OCI-LY3 (cell line): ENCODE measurements at regions not wholly inside any gene's neighbourhood (a gene's known extent, or its start where the extent isn't known, plus 50 kb on each side); places are given as distances from the start of the nearest gene placed in this dataset.
A peak's percentile ranks its signal among the peaks of the same experiment; 100 is the strongest.

Experiments used
- H2AFZ ChIP-seq: fragments of 200-600, 300-600 bp; shearing (Covaris generic); 2 replicates; pipeline ENCODE4 v1.6.0; 2014; ENCODE audit warnings: antibody characterized with exemption, low read depth, low read length
- H3K27ac ChIP-seq: fragments of 200-600, 300-600 bp; sonication (generic); 2 replicates; pipeline ENCODE4 v1.5.1; 2014; ENCODE audit warnings: mild to moderate bottlenecking, low read length, moderate library complexity, mixed read lengths
- H3K27me3 ChIP-seq: fragments of 200-600, 300-600 bp; sonication (generic); 2 replicates; pipeline ENCODE4 v1.6.1; 2014; ENCODE audit warnings: low read depth, low read length, mixed read lengths
- H3K36me3 ChIP-seq: fragments of 200-600, 300-600 bp; sonication (generic); replicated peaks from 2 replicates; pipeline ENCODE3; 2014; ENCODE audit warnings: low read depth, low read length, mixed read lengths
- H3K4me1 ChIP-seq: fragments of 300-600, 200-600 bp; sonication (generic); 2 replicates; pipeline ENCODE4 v1.6.1; 2014; ENCODE audit warnings: low read length, mixed read lengths
- H3K4me2 ChIP-seq: fragments of 200-600, 300-600 bp; sonication (generic); 2 replicates; pipeline ENCODE4 v1.6.1; 2014; ENCODE audit warnings: low read length, mixed read lengths
- H3K4me3 ChIP-seq: fragments of 300-600, 200-600 bp; sonication (generic); 2 replicates; pipeline ENCODE4 v1.5.1; 2014; ENCODE audit warnings: antibody characterized with exemption, mild to moderate bottlenecking, low read length, moderate library complexity
- H3K79me2 ChIP-seq: fragments of 300-600, 200-600 bp; shearing (Covaris generic); 2 replicates; pipeline ENCODE4 v1.6.1; 2014; ENCODE audit warnings: mild to moderate bottlenecking, low read length, mixed read lengths
- H3K9ac ChIP-seq: fragments of 300-600, 200-600 bp; shearing (Covaris generic); 2 replicates; pipeline ENCODE4 v1.6.0; 2014; ENCODE audit warnings: mild to moderate bottlenecking, low read length, moderate library complexity
- H3K9me3 ChIP-seq: fragments of 200-600, 300-600 bp; shearing (Covaris generic); 2 replicates; pipeline ENCODE4 v1.6.1; 2014; ENCODE audit warnings: low read length, mixed read lengths; ENCODE audit not compliant: insufficient read depth
- H4K20me1 ChIP-seq: fragments of 200-600, 300-600 bp; sonication (generic); 2 replicates; pipeline ENCODE4 v1.6.1; 2016; ENCODE audit warnings: low read length, mixed read lengths; ENCODE audit not compliant: insufficient read depth
- EZH2phosphoT487 ChIP-seq: fragments of 200-600 bp; shearing (Covaris generic); IDR thresholded peaks from 2 replicates; pipeline ENCODE4 v1.6.1; 2018; ENCODE audit warnings: antibody characterized with exemption, mixed run types, low read depth
- TF ChIP-seq, protein P1 (sequence below): fragments of 200-600, 300-600 bp; sonication (generic); IDR thresholded peaks from 2 replicates; pipeline ENCODE4 v1.5.1; 2014; ENCODE audit warnings: antibody characterized with exemption, low read length, low read depth

DNA sequence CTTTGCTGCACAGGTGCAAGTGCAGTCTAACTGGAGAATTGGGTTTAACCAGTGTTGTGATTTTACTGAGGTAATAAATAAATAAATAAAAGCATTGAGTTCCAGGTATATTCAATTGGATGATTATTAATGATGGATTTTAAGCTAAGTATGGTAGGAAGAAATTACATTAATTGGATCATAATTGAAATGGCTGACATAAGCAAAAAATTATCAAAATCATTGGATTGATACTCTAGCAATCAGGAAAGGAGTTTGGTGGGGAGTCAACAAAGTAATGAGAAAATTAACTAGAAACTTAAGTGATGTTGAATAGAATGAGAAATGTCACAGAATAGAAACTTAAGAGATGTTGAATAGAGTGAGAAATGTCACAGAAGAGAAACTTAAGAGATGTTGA is 981.9 kb downstream of the SI start:
- no peak for TF ChIP-seq EZH2phosphoT487
- TF ChIP-seq, protein P1, sequence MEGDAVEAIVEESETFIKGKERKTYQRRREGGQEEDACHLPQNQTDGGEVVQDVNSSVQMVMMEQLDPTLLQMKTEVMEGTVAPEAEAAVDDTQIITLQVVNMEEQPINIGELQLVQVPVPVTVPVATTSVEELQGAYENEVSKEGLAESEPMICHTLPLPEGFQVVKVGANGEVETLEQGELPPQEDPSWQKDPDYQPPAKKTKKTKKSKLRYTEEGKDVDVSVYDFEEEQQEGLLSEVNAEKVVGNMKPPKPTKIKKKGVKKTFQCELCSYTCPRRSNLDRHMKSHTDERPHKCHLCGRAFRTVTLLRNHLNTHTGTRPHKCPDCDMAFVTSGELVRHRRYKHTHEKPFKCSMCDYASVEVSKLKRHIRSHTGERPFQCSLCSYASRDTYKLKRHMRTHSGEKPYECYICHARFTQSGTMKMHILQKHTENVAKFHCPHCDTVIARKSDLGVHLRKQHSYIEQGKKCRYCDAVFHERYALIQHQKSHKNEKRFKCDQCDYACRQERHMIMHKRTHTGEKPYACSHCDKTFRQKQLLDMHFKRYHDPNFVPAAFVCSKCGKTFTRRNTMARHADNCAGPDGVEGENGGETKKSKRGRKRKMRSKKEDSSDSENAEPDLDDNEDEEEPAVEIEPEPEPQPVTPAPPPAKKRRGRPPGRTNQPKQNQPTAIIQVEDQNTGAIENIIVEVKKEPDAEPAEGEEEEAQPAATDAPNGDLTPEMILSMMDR: no peak
- no peak overlapping the region for H2AFZ ChIP-seq
- H3K9ac ChIP-seq: no peak overlapping the region
- no peaks in the 10 kb centered on the region for H3K36me3 ChIP-seq
- peaks cover 9% of the 10 kb centered on the region; the same call in 1 of the 2 replicates for H3K4me1 ChIP-seq
- no peak overlapping the region for H3K4me2 ChIP-seq
- no peak overlapping the region for H3K4me3 ChIP-seq
- no peaks in the 10 kb centered on the region for H3K79me2 ChIP-seq
- no peak overlapping the region for H3K27ac ChIP-seq
- no peaks in the 10 kb centered on the region for H3K27me3 ChIP-seq
- H4K20me1 ChIP-seq: no peaks in the 10 kb centered on the region
- no peaks in the 10 kb centered on the region for H3K9me3 ChIP-seq

DNA sequence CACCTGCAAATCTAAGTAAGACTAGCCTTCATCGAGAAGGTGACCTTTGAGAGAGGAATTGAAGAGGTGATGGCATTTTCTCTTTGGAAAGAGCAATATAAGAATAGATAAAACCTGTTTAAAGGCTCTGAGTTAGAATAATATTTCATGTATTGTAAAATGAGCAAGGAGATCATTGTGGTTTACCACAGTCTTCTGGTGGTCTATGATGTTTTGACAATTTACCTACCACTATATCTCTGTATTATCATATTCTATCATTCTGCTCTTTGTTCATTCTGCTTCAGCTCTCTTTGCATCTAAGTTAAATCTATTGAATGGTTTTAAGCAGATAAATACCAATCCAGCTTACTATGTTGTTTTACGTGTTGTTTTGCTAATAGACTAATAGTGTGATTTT is 982.3 kb downstream of the SI start:
- H3K79me2 ChIP-seq: no peaks in the 10 kb centered on the region
- H3K9me3 ChIP-seq: no peaks in the 10 kb centered on the region
- no peaks in the 10 kb centered on the region for H3K36me3 ChIP-seq
- H3K9ac ChIP-seq: no peak overlapping the region
- H2AFZ ChIP-seq: no peak overlapping the region
- H3K4me1 ChIP-seq: peaks cover 9% of the 10 kb centered on the region; the same call in 1 of the 2 replicates
- no peak overlapping the region for H3K4me3 ChIP-seq
- H3K27me3 ChIP-seq: no peaks in the 10 kb centered on the region
- no peak overlapping the region for H3K27ac ChIP-seq
- H4K20me1 ChIP-seq: no peaks in the 10 kb centered on the region
- no peak overlapping the region for H3K4me2 ChIP-seq
- TF ChIP-seq, protein P1: no peak
- TF ChIP-seq EZH2phosphoT487: no peak

DNA sequence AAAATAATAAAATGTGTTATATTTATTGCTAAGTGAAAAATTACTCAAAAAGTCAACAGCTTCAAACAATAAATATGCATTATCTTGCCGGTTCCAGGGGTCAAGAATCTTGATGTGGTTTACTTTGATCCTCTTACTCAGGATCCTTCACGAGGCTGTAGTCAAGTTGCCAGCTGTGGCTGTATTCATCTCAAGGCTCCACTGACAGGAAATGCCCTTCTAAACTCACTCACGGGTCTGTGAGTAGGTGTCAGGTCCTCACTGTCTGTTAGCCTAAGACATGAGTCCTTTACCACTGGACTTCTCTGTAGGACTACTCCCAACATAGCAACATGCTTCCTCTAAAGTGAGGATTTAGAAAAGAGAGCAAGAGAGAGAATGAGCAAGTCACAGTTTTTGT is 983.0 kb downstream of the SI start:
- no peak for TF ChIP-seq EZH2phosphoT487
- TF ChIP-seq, protein P1: no peak
- Histone ChIP-seq H3K36me3 (no peaks in the 10 kb centered on the region), H3K27me3 (no peaks in the 10 kb centered on the region), H3K79me2 (no peaks in the 10 kb centered on the region), H3K4me3 (no peak overlapping the region), H2AFZ (peak overlapping the region; percentile 71; the same call in 1 of the 2 replicates), H3K4me1 (peaks cover 9% of the 10 kb centered on the region; the same call in 1 of the 2 replicates), H3K4me2 (no peak overlapping the region), H3K9me3 (no peaks in the 10 kb centered on the region), H4K20me1 (no peaks in the 10 kb centered on the region), H3K9ac (no peak overlapping the region), H3K27ac (no peak overlapping the region)

DNA sequence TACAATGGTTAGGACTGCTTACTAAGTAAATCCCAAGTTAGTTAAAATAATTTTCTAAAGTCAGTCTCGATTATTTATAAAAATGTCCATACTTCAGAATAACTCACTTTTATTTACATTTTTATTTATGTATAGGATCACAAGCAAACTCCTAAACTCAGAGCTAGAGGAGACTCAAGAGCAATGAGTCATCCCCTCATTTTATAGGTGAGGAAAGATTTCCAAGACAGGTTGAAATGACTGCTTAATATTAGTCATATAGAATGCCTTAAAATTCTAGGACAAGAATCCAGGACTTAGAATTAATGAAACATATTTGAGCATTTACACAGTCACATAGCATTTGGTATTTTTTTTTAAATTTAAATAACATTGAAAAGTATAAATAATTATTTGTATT is 983.8 kb downstream of the SI start:
- peaks cover 9% of the 10 kb centered on the region; the same call in 1 of the 2 replicates for H3K4me1 ChIP-seq
- H3K27me3 ChIP-seq: no peaks in the 10 kb centered on the region
- no peak for TF ChIP-seq EZH2phosphoT487
- TF ChIP-seq, protein P1: no peak
- no peak overlapping the region for H3K9ac ChIP-seq
- no peak overlapping the region for H3K27ac ChIP-seq
- no peak overlapping the region for H2AFZ ChIP-seq
- no peaks in the 10 kb centered on the region for H3K36me3 ChIP-seq
- no peaks in the 10 kb centered on the region for H3K9me3 ChIP-seq
- no peak overlapping the region for H3K4me3 ChIP-seq
- no peaks in the 10 kb centered on the region for H4K20me1 ChIP-seq
- no peaks in the 10 kb centered on the region for H3K79me2 ChIP-seq
- no peak overlapping the region for H3K4me2 ChIP-seq
